ENCODE measurements at regions not wholly inside any gene's neighbourhood (a gene's known extent, or its start where the extent isn't known, plus 50 kb on each side); places are given as distances from the start of the nearest gene placed in this dataset.
"Not testable (repeated sequence)": the region's sequence is repeated elsewhere in the genome, so short reads cannot be mapped to it uniquely, and the experiment has no call there.

- in situ Hi-C loops (cut with MboI; ENCODE audit: low sequenced_read_pairs, unreplicated experiment) = no loop called here
- no peak for DNase-seq (ENCODE audit: low spot score)
- TF ChIP-seq CTCF (IDR thresholded peaks at IDR 0.05; ENCODE audit: borderline replicate concordance, control extremely low read depth, extremely low read depth, insufficient read depth, missing control alignments) = no peak
Measured at GRCh38 chr10:120789303-120790203, 61.6 kb upstream of the WDR11 start.

- in situ Hi-C loops (cut with MboI; ENCODE audit: low sequenced_read_pairs, unreplicated experiment) = no loop called here
- DNase-seq (ENCODE audit: low spot score) = no peak
- no peak for TF ChIP-seq CTCF (IDR thresholded peaks at IDR 0.05; ENCODE audit: borderline replicate concordance, control extremely low read depth, extremely low read depth, insufficient read depth, missing control alignments)
Measured at GRCh38 chr10:120791316-120791715, 59.8 kb upstream of the WDR11 start.

GRCh38 chr10:120793088-120793487, 58.1 kb upstream of the WDR11 start:
- in situ Hi-C loops (cut with MboI; ENCODE audit: low sequenced_read_pairs, unreplicated experiment) = no loop called here
- no peak for TF ChIP-seq CTCF (IDR thresholded peaks at IDR 0.05; ENCODE audit: borderline replicate concordance, control extremely low read depth, extremely low read depth, insufficient read depth, missing control alignments)
- no peak for DNase-seq (ENCODE audit: low spot score)

GRCh38 chr10:120794390-120794789, 56.8 kb upstream of the WDR11 start:
- no peak for TF ChIP-seq CTCF (IDR thresholded peaks at IDR 0.05; ENCODE audit: borderline replicate concordance, control extremely low read depth, extremely low read depth, insufficient read depth, missing control alignments)
- in situ Hi-C loops (cut with MboI; ENCODE audit: low sequenced_read_pairs, unreplicated experiment) = no loop called here
- DNase-seq (ENCODE audit: low spot score) = no peak

GRCh38 chr10:120798276-120798675, 52.9 kb upstream of the WDR11 start:
- in situ Hi-C loops (cut with MboI; ENCODE audit: low sequenced_read_pairs, unreplicated experiment) = not testable (repeated sequence)

GRCh38 chr10:120799849-120800248, 51.3 kb upstream of the WDR11 start:
- in situ Hi-C loops (cut with MboI; ENCODE audit: low sequenced_read_pairs, unreplicated experiment) = no loop called here
- TF ChIP-seq CTCF (IDR thresholded peaks at IDR 0.05; ENCODE audit: borderline replicate concordance, control extremely low read depth, extremely low read depth, insufficient read depth, missing control alignments) = no peak

More at GRCh38 chr10:120798276-120798675, 52.9 kb upstream of the WDR11 start:
- DNase-seq (ENCODE audit: low spot score) = not testable (repeated sequence)

GRCh38 chr10:120800528-120801323, 50.4 kb upstream of the WDR11 start:
- no peak for DNase-seq (ENCODE audit: low spot score)
- in situ Hi-C loops (cut with MboI; ENCODE audit: low sequenced_read_pairs, unreplicated experiment) = no loop called here
- no peak for TF ChIP-seq CTCF (IDR thresholded peaks at IDR 0.05; ENCODE audit: borderline replicate concordance, control extremely low read depth, extremely low read depth, insufficient read depth, missing control alignments)

More at GRCh38 chr10:120799849-120800248, 51.3 kb upstream of the WDR11 start:
- no peak for DNase-seq (ENCODE audit: low spot score)
